GM10248 (cell line): ENCODE measurements at regions not wholly inside any gene's neighbourhood (a gene's known extent, or its start where the extent isn't known, plus 50 kb on each side); places are given as distances from the start of the nearest gene placed in this dataset.

Source experiments
- CTCF ChIA-PET: fragments of 300-600 bp; sonication (Branson Sonifier 250); formaldehyde crosslinking; extraction: SDS; loops from one replicate; lab custom pipeline; 2021; ENCODE audit warnings: antibody characterized with exemption; lab: Yijun Ruan, JAX
- POLR2A ChIA-PET: fragments of 350-650 bp; sonication (Branson Sonifier 250); formaldehyde crosslinking; extraction: SDS; loops from one replicate; lab custom pipeline; 2020; ENCODE audit warnings: antibody characterized with exemption; lab: Yijun Ruan, JAX
- DNase-seq: peaks from one replicate; pipeline ENCODE4 v3.0.0; 2012; ENCODE audit errors: extremely low spot score
- TF ChIP-seq, protein P1 (sequence below): IDR thresholded peaks from 2 replicates; pipeline ENCODE4 v1.5.1; 2012; ENCODE audit warnings: mild to moderate bottlenecking, low read depth; ENCODE audit errors: extremely low read depth, missing control alignments, control extremely low read depth

DNA sequence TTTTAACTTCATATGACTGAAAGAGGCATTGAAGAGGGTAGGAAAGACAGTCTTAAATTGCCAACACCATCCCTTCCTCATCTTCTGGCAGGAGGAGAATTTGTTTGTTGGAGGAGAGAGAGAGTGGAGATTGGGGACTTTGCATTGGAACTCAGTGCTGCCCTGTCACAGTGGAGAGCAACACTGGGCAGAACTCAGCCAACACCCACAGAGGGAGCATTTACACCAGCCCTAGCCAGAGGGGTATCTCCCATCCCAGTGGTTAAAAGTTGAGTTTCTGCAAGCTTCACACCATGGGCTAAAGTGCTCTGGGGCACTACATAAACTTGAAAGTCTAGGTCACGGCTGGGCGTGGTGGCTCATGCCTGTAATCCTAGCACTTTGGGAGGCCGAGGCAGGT is 174.1 kb downstream of the ANKRD30B start:
- CTCF ChIA-PET: no interaction called here
- DNase-seq: no peak
- TF ChIP-seq, protein P1, sequence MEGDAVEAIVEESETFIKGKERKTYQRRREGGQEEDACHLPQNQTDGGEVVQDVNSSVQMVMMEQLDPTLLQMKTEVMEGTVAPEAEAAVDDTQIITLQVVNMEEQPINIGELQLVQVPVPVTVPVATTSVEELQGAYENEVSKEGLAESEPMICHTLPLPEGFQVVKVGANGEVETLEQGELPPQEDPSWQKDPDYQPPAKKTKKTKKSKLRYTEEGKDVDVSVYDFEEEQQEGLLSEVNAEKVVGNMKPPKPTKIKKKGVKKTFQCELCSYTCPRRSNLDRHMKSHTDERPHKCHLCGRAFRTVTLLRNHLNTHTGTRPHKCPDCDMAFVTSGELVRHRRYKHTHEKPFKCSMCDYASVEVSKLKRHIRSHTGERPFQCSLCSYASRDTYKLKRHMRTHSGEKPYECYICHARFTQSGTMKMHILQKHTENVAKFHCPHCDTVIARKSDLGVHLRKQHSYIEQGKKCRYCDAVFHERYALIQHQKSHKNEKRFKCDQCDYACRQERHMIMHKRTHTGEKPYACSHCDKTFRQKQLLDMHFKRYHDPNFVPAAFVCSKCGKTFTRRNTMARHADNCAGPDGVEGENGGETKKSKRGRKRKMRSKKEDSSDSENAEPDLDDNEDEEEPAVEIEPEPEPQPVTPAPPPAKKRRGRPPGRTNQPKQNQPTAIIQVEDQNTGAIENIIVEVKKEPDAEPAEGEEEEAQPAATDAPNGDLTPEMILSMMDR: no peak
- POLR2A ChIA-PET: no interaction called here

DNA sequence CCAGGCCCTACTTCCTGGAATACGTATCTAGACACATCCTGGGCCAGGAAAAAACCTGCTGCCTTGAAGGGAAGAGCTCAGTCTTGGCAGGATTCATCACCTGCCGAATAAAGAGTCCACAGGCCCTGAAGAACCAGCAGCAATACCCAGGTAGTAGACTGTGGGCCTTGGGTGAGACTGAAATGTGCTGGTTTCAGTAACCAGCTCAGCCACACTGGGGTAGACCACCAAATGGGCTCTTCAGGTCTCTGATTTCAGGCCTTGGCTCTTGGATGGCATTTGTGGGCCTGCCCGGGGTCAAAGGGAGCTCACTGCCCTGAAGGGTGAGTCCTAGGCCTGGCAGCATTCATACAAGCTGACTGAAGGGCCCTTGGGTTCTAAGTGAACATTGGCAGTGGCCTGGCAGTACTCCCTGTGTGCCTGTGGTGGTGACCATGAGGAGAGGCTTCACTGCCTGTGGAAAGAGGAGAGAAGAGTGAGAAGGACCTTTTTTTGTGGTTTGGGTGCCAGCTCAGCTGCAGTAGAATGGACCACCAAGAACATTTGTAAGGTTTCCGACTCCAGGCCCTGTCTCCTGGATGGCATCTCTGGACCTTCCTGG is 175.1 kb downstream of the ANKRD30B start:
- no peak for DNase-seq
- TF ChIP-seq, protein P1: no peak
- CTCF ChIA-PET: no interaction called here
- POLR2A ChIA-PET: no interaction called here

DNA sequence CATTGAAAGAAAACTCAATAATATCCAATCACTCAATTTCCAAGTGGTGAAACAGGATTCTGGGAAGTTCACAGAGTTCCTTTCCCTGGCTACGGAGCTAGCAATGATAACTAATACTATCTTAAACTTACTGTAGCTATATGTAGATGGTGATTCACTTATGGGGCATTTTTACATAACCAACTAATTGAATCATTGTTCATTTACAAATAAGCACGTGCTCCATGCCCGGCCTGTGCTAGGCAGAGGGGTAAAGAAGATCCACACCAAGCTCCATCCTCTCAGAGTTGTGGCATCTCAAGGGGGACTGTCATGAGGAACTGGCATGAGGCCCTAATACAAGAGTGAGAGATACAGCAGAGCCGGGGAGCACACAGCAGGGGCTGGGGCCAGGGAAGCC is 176.3 kb downstream of the ANKRD30B start:
- ChIA-PET CTCF (no interaction called here), POLR2A (no interaction called here)
- DNase-seq: no peak
- TF ChIP-seq, protein P1: no peak

DNA sequence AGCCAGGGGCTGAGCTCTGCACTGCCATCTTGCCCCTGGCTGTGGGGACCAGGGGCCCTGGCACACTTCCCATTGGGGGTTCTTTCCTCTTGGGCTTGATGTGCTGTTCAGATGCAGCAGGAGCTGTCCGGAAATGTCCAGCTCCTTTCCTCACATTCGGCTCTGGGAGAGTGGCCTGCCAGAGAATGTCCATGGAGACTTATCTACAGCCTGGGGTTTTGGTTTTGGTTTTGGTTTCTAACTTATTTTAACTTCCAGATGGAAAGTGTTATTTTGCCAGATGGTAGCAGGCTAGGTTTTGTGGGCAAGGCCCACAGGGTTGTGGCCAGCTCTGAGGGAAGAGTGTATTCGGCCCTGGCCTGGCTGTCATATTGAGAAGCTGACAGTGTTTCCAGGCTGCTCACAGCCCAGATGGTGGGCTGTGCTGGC is 177.3 kb downstream of the ANKRD30B start:
- POLR2A ChIA-PET: no interaction called here
- CTCF ChIA-PET: no interaction called here
- TF ChIP-seq, protein P1: no peak
- no peak for DNase-seq

DNA sequence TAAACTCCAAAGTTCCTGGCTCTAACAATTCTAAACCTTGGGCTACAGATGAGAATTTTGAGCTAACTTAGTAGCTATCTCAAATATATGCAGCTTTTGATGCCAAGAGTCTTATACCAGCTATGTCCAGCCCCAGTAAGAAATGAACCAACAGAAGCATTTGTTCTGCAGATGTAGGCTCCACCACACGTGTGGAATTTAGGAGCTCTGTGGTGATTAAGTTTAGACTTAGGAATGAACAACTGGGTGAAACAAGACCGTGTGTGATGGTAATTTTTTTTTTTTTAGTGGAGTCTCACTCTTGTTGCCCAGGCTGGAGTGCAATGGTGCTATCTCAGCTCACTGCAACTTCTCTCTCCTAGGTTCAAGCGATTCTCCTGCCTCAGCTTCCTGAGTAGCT is 179.7 kb downstream of the ANKRD30B start:
- POLR2A ChIA-PET: no interaction called here
- CTCF ChIA-PET: no interaction called here
- DNase-seq: no peak
- TF ChIP-seq, protein P1: no peak

DNA sequence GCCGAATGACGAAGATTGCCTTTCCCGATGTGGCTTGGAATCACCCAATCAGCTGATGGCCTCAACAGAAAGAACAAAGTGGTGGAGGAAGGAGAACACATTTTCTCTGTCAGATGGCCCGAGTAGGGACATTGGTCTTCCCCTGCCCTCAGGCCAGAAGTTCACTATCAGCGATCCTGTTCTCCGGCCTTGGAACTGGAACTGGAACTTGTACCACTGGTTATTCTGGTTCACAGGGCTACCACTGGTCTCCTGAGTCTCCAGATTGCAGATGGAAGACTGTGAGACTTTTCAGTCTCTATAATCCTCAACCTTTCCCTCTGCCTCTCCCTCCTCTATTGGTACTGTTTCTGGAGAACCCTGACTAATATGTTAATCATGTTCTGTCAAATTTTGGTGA is 180.4 kb downstream of the ANKRD30B start:
- POLR2A ChIA-PET: no interaction called here
- CTCF ChIA-PET: no interaction called here
- no peak for DNase-seq

More for the DNA sequence above, 180.4 kb downstream of the ANKRD30B start:
- TF ChIP-seq, protein P1: no peak
